ENCODE measurements at regions not wholly inside any gene's neighbourhood (a gene's known extent, or its start where the extent isn't known, plus 50 kb on each side); places are given as distances from the start of the nearest gene placed in this dataset.

DNA sequence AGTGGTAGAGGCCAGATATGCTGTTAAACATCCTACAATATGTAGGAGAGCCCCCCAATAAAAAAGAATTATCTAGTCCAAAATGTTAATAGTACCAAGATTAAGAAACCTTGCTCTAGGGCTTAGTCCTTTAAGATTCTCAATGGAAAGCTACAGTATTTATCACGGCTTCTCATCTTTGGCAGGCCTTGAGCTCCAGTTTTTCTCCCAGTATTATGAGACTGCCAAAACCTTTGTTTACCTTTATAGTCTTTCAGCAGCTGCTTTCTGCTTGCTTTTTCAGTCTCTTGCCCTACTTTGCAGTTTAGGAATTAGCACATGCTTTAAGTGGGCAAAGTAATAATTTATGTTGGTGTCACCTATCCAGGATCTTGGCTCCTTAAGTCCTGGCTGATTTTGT lies 59.7 kb downstream of the NHLRC1 start:
- TF ChIP-seq, protein P1, sequence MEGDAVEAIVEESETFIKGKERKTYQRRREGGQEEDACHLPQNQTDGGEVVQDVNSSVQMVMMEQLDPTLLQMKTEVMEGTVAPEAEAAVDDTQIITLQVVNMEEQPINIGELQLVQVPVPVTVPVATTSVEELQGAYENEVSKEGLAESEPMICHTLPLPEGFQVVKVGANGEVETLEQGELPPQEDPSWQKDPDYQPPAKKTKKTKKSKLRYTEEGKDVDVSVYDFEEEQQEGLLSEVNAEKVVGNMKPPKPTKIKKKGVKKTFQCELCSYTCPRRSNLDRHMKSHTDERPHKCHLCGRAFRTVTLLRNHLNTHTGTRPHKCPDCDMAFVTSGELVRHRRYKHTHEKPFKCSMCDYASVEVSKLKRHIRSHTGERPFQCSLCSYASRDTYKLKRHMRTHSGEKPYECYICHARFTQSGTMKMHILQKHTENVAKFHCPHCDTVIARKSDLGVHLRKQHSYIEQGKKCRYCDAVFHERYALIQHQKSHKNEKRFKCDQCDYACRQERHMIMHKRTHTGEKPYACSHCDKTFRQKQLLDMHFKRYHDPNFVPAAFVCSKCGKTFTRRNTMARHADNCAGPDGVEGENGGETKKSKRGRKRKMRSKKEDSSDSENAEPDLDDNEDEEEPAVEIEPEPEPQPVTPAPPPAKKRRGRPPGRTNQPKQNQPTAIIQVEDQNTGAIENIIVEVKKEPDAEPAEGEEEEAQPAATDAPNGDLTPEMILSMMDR (IDR thresholded peaks at IDR 0.05; ENCODE audit: extremely low read depth in 1 of 2, insufficient read depth in 1 of 2, low read depth in 1 of 2, low read length in 2 of 2), result no peak
- TF ChIP-seq POLR2A (IDR thresholded peaks at IDR 0.05; ENCODE audit: low read depth, low read length), result no peak

Data from endothelial cell of umbilical vein (primary cell).